Epithelial cell of proximal tubule (primary cell): ENCODE measurements at regions not wholly inside any gene's neighbourhood (a gene's known extent, or its start where the extent isn't known, plus 50 kb on each side); places are given as distances from the start of the nearest gene placed in this dataset.

Source experiments
- DNase-seq: peaks from one replicate; pipeline ENCODE4 v3.0.0-alpha.2; 2011; ENCODE audit warnings: low read depth
- H3K4me3 ChIP-seq: 2 replicates; pipeline ENCODE4 v1.5.1; 2011; ENCODE audit warnings: low read depth, mild to moderate bottlenecking, low read length
- CTCF ChIP-seq: conservative IDR thresholded peaks from 2 replicates; pipeline ENCODE4 v1.5.1; 2012; ENCODE audit warnings: low read depth, mild to moderate bottlenecking, low read length

DNA sequence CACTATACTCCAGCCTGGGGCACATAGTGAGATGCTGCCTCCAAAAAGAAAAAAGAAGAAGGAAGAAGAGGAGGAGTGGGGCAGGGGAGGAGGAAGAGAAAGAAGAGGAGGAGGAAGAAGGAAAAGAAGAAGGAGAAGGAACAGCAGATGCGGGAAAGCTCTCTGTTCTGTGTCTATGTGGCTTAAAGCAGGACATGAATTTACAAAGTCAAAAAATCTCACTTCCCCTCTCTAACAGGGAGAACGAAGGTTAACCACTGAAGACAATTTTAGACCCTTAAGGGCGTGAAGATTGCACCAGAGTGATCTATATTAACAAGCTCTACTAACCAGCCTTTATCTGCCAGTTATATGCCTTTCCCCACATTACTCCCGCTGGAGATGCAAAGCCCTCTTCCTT lies 258.9 kb downstream of the METTL4 start:
- no peak for DNase-seq
- TF ChIP-seq CTCF = no peak

GRCh38 chr18:2313332-2313731 lies 258.0 kb downstream of the METTL4 start:
- no peak overlapping the region for H3K4me3 ChIP-seq
- TF ChIP-seq CTCF = no peak
- no peak for DNase-seq

More for the DNA sequence above, 258.9 kb downstream of the METTL4 start:
- no peak overlapping the region for H3K4me3 ChIP-seq

- no peak for DNase-seq
- H3K4me3 ChIP-seq = no peak overlapping the region
- no peak for TF ChIP-seq CTCF
These were observed 255.1 kb downstream of the METTL4 start for GRCh38 chr18:2316082-2316750.

DNA sequence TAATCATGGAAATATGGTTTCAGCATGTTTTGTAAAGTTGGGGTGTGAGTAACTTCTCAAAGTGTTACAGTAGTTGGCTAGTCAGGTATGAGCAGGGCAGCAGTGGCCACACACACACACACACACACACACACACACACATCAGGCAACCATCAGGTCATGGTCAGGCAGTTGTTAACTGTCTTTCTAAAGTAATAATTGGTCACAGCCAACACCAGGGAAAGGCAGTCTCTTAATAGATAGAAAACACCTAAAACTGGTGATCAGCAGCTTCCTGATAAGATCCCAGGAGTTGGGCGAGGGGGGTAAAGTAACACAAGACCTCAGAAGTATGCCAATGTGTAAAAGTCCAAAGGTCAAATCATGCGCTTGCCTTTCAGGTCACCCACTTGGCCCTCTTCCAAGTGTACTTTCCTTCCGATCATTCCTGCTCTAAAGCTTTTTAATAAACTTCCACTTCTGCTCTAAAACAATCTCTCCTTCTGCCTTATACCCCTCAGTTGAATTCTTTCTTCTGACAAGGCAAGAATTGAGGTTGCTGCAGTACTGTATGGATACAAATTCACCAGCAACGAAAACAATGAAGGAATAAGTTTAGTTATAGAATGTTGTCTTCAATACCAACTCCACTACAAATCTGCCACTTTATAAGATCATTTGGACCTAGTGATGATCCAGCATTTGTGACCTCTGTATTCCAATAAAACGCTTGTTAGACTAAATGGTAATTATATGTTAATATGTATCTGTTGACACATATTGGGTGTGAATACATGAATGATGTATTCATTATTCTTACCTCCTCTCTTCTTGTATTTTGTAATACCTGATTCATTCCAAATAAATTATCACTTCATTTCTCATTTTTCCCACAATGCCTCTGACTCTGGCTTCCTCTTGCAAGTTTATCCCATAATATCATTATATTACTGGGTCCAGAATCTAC lies 254.3 kb downstream of the METTL4 start:
- DNase-seq = no peak
- no peak overlapping the region for H3K4me3 ChIP-seq
- no peak for TF ChIP-seq CTCF

DNA sequence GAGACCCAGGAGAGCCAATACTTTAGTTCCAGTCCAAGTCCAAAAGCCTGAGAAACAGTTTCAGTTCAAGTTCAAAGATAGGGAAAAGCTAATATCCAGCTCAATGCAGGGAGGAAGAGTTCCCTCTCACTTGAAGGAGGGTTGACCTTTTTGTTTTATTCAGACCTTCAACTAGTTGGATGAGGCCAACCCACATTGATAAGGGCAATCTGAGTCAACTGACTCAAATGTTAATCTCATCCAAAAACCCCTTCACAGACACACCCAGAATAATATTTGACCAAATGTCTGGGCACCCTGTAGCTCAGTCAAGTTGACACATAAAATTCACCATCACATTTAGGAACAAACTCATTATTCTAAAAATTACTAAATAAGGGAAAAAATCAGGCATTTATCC lies 246.8 kb downstream of the METTL4 start:
- no peak overlapping the region for H3K4me3 ChIP-seq
- TF ChIP-seq CTCF = no peak
- no peak for DNase-seq

DNA sequence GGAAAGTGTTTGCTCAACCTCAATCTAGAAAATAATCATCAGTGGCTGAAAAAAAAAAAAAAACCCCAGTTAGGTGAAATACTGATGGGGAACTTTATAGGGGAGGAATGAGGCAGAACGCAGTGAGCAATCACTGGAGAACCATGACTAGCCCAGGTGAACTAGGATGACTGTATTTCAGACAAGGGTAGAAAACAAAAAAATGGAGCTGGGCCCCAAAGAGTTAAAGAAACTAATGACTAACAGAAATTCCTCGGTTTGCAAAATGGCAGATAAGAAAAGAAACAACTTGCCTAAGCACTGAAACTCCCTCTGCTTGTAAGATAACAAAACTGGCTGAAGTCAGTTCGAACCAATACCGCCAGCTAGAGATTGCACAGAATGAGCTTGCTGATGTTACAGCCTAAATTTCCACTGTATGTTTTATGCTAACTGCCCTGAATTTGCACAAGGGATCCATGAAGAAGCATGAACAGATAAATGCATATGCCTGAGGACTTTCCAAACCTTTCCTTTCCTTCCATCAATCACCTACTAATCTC lies 245.9 kb downstream of the METTL4 start:
- no peak overlapping the region for H3K4me3 ChIP-seq
- DNase-seq = no peak

More for the DNA sequence above, 245.9 kb downstream of the METTL4 start:
- TF ChIP-seq CTCF = no peak
